ENCODE measurements at regions not wholly inside any gene's neighbourhood (a gene's known extent, or its start where the extent isn't known, plus 50 kb on each side); places are given as distances from the start of the nearest gene placed in this dataset.

DNA sequence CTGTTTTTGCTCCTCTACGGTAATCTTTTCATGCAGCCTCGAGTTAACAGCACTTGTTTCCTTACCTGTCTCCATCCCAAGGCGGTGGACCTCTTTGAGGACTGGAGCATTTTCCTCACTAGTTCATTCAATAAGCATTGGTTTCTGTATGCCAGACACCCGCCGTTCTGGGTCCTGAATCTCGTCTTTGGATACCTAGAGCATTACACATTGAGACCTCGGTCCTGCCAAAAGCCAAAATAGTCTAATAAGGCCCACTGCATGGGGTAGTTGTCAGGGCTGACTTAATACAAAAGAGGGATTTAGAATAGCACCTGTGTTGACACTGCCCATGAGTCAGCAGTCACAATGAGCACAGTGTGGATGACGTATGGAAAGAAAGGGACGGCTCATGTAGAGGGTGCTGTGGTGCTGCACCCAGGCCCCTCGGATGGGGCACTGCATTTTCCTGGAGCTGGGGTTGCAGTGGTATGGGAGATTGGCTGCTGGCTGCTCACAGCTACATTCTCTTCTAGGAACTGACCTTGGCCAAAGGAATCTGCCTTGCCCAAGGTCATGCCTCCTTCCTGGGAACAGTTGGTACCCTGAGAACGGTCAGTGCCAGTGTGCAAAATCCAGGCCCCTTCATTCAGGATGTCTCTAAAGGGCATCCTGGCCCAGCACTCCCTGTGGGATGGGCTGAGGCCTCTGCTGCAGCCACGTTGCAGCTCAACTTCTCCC lies 126.9 kb upstream of the NCK2 start:
- DNase-seq = no peak

- DNase-seq = no peak
Measured at GRCh38 chr2:105615305-105615704, 129.4 kb upstream of the NCK2 start.

DNA sequence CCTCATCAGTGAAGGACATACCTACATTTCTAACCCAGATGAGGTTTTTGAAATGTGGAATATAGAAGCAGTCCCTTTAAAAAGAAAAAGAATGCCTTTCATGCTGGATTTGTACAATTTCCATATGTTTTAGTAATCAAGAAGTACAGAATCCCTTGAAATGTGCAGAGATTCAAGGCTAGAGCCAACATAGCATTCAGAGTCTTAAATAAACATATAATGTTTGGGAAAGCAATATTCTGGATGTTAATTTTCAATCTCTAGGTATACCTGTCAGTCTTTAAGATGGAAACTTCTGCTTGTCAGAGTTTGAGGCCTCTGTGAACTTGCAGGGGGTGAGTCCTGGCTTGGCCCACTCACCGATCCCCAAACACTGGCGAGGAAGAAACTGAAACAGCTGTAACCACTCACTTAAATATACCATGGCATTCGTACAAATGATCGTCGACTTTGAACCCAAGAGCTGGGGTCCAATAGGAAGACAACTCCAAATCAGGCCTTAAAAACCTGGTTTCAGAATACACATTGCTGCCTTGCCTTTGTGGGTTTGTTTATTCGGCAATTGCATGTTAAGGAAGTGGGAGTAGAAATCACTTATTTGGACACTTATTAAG lies 132.8 kb upstream of the NCK2 start:
- DNase-seq = no peak

DNA sequence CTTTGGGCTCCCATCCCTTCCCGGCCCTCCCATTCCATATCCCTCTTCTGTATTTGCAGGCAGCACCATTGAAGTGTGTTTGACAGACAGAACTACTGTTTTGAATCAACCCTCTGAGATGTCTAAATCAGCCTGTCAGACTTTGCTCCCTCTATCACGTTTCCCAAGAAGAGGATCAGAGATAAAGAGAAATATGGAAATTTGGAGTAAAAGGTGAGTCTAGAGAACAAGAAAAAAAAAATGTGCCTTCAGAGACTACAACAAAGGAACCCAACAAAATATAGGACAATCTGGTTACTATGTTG lies 133.4 kb upstream of the NCK2 start:
- DNase-seq = no peak

GRCh38 chr2:105610576-105611332 lies 134.0 kb upstream of the NCK2 start:
- DNase-seq = no peak

- no peak for DNase-seq
Measured at GRCh38 chr2:105609746-105610402, 134.8 kb upstream of the NCK2 start.

DNA sequence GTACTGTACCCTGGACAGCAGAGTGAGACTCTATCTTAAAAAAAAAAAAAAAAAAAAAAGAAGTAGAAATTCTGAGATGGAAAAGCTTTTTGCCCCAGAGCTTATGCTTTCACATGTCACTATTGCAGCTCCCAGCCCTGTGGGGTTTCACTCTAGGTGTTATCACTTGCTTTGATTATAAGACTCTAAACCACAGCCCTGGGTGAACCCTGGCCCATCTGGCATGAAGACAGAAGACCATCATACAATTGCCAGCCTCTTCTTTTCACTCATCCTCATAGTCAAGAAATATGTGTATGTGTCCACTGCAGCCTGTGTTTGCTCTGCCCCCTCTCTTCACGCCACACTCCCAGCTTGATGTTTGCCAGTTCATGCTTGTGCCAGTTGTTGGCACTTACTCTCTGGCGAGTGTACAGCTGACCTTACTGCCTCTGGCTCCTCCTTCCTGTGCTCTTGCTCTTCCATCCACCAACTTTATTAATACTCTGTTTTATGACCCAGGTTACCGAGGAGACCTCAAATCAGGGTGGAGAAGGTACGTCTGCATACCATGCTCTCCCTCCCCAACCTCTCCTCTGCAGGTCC lies 136.7 kb upstream of the NCK2 start:
- DNase-seq = no peak

GRCh38 chr2:105606081-105606480 lies 138.6 kb upstream of the NCK2 start:
- DNase-seq = no peak

- no peak for DNase-seq
Measured at GRCh38 chr2:105604938-105605337, 139.8 kb upstream of the NCK2 start.

DNA sequence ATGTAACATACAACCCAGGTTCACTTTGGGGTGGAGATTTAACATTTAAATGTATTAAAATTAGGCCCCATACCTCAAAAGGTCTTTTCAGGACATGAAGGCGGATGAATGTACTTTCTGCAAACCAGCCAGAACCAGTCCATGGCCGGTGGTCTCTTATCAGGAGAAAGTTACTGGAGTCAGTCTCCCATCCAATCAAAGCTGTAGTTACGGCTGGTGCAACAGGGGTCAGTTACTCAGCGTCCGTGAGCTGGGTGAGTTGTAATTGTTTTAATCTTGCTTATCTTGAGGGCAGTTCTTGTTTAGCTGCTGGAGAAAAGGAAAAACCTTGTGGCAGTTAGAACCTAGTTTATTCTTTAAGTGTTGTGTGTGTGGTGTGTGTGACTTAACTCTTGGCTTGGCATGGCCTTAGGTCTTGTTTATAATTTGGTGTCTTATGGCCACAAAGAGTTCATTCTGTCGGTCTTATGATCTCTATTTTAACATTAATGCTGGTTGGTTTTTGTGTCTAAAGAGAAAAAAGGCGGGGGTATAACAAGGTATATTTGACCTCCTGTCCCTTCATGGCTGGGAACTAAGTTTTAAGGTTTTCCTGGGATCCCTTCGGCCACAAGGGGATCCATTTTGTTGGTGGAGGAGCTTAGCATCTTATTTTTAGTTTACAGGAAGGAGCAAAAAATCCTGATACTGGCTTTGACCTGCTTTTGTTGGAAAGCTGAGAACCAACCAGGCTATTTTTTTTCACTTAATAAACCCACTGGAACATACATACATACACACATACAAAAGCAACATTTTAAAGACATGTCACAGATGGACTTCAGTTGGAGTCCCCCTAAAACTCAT lies 143.5 kb upstream of the NCK2 start:
- DNase-seq = no peak

- DNase-seq = no peak
Measured at GRCh38 chr2:105600602-105600948, 144.1 kb upstream of the NCK2 start.

DNA sequence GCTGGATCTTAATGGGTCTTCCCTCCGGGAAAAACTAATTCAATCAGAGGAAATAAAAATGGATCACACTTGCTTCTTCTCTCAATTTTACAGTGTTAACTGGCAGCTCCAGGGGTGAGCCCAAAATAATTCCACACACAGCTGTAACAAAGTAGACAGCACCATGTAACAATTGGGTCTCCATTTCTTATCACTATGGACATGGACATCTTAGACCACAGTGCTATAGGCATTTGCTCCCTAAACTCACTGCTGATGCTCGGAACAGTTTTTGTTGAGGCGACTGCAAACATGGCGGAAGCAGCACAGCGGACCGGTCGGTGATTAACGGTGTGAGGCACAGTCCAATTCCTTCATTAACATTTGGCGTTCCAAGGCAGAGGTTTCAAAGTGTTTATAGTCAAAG lies 144.7 kb upstream of the NCK2 start:
- DNase-seq = no peak

DNA sequence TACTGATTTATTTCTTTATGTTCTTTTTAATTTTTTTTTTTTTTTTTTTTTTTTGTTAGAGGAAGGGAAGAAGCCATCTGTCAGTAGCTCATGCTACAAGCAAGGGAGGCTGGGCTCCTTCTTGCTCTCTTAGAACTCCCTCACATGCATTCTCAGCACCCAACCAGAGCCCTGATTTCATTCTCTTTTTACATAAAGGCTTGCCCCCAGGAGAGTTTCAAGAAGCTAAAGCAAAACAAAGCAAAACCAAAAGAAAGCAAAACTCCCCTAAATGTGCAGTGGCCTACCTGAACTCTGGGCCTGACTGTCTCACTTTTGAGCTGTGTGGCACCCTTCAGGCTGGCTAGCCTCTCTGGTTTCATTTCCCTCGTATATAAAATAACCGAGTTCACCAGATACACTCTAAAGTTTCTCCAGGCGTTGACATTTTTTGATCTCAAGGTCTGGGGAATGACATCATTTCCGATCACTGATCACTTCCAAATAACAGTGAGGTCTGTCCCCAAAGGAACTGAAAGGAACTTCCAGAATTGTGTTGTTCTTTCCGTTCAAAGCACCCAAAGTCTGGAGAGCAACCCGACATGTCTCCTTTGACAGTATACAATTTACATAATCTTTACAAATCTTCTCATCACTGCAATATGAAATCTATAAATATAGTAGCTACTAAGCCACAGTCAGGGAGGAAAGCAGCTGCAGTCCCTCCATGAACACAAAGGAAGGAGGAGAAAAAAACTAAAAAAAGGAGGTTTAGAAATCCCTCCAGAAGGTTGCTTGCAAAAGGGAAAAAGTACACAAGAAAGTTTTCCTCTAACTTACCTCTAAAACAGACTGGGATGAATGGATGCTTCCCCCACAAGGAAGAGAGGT lies 145.6 kb upstream of the NCK2 start:
- no peak for DNase-seq

GRCh38 chr2:105597806-105598803 lies 146.6 kb upstream of the NCK2 start:
- DNase-seq = no peak

DNA sequence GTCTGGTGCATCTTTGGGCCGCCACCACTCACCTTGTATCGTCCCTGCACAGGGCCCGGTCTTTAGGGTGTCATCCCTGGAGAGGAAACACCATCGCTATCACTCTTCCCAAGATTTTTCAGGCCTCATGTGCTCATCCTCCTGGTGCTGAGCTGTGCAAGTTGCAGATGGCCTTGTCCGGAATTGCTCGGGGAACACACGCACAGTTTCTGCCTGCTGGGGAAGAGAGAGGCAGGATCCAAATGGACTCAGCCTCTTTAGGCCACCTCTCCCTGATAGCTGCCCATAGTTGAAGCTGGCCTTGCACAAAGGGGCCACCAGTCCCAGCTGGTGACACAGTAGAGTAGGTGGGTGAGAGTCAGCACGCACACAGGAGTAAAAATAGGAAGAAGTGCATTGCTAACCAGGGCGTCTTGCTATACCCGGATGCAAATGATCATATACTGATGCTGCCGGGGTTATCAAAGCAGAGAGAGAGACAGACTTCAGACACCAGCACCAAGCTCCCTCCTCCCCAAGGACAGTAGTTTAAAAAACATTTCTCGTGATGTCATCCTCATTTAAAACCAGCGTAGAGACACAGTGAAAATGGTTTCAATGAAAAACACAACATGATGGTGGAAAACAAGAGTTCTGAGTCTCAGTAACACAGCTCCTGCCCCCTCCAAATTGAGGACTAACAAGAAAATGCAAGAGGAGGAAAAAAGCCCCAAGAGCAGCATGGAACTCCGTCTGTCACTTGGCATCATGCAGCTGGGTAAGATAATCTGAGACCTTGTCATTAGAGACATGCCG lies 147.5 kb upstream of the NCK2 start:
- no peak for DNase-seq

DNA sequence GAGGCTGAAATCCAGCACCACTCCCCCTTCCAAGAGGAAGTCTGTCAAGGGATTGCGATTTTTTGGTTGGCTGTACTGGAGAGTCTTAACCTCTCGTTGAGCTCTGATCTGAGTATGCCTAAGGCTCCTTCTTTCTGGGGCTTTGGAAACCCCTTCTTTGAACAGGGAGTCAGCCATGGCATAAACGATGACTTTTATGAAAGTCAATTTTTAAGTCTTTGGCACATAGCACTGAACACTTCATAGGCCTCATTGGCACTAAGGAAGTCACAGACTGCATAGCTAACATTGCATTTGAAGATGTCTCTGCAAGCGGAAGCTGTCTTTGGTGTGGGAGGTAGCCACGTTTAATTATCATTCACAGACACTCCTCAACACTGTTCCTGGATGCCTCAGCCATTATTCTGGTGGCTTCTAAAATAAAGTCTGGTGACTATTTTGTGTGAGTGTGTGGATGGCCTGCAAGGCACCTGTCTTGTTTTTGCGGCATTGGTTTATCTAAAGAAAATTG lies 148.2 kb upstream of the NCK2 start:
- DNase-seq = no peak

GRCh38 chr2:105595536-105595935 lies 149.2 kb upstream of the NCK2 start:
- no peak for DNase-seq

DNA sequence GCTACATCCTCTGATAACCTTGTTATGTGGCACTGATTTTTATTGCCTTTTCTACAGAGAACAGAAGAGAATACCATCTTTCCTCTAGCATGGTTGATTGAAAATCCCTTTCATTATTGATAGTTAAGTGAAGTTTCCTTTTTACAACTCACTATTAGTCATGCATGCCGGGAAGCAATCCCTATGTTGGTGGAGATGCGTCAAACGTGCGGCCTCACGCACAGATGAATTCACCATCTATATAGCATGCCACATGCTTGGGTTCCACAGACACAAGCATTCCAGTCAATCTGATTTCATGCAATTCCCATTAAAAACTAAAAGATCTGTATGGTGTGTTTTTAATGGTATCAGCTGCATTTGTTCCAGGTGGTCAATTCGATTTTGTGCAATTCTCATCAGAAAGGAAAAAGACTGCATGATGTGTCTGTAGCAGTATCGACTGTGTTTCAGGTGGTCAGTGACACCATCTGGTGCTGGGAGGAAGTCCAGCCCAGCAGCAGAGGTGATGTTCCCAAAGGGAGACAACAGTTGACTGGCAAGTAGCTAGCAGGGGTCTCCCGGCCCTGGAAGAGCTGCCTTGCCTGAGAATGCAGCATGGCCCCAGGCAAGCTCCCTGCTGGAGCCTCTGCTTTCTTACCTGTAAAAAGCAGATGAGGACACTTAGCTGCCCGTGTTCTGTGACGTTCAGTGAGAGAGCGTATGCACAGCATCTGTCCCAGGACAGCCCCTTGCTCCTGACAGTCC lies 151.3 kb upstream of the NCK2 start:
- DNase-seq = no peak

Data from activated CD4-positive, alpha-beta T cell treated with anti-CD3 and anti-CD28 coated beads, Interleukin-2, amount 50 U/mL, for 16 hours (primary cell).